ENCODE measurements at regions not wholly inside any gene's neighbourhood (a gene's known extent, or its start where the extent isn't known, plus 50 kb on each side); places are given as distances from the start of the nearest gene placed in this dataset.
A peak's percentile ranks its signal among the peaks of the same experiment; 100 is the strongest.

GRCh38 chr15:62887113-62887570, 155.4 kb upstream of the TPM1 start:
- H3K79me2 ChIP-seq (replicated peaks; ENCODE audit: insufficient read depth, low read length) = no peaks in the 10 kb centered on the region
- H3K36me3 ChIP-seq (ENCODE audit: insufficient read depth, low read length) = no peaks in the 10 kb centered on the region
- TF ChIP-seq POLR2AphosphoS5 (IDR thresholded peaks at IDR 0.05) (no peak), REST (IDR thresholded peaks at IDR 0.05; ENCODE audit: borderline replicate concordance) (peak; percentile 84), TAF1 (IDR thresholded peaks at IDR 0.05; ENCODE audit: low read depth) (no peak), EZH2 (IDR thresholded peaks at IDR 0.05; ENCODE audit: borderline replicate concordance, insufficient read depth, low read length, poor library complexity, severe bottlenecking) (no peak), EP300 (conservative IDR thresholded peaks at IDR 0.05; ENCODE audit: poor library complexity, severe bottlenecking) (no peak)
- H2AFZ ChIP-seq (ENCODE audit: low read depth, low read length) = peak overlapping the region; percentile 7
- peak overlapping the region; percentile 45 for H3K9ac ChIP-seq (ENCODE audit: low read length)
- no peaks in the 10 kb centered on the region for H3F3A ChIP-seq (ENCODE audit: insufficient read depth, low read length, poor library complexity, severe bottlenecking)
- H3K27me3 ChIP-seq (ENCODE audit: insufficient read depth, low read depth, low read length) = no peaks in the 10 kb centered on the region
- no peaks in the 10 kb centered on the region for H4K20me1 ChIP-seq (ENCODE audit: insufficient read depth)
- no peaks in the 10 kb centered on the region for H3K9me2 ChIP-seq (ENCODE audit: insufficient read depth, low read length)
- peak overlapping the region; percentile 61 for H3K27ac ChIP-seq (ENCODE audit: low read length)
- H3K4me2 ChIP-seq (ENCODE audit: low read length) = peak overlapping the region; percentile 12
- peak overlapping the region; percentile 11 for H3K4me3 ChIP-seq (ENCODE audit: low read length)
- H3K9me3 ChIP-seq (ENCODE audit: low read length) = no peaks in the 10 kb centered on the region

GRCh38 chr15:62888623-62889022, 153.9 kb upstream of the TPM1 start:
- no peaks in the 10 kb centered on the region for H3K79me2 ChIP-seq (replicated peaks; ENCODE audit: insufficient read depth, low read length)
- no peaks in the 10 kb centered on the region for H3K9me2 ChIP-seq (ENCODE audit: insufficient read depth, low read length)
- no peak overlapping the region for H3K9ac ChIP-seq (ENCODE audit: low read length)
- no peak overlapping the region for H3K27ac ChIP-seq (ENCODE audit: low read length)
- no peaks in the 10 kb centered on the region for H3K27me3 ChIP-seq (ENCODE audit: insufficient read depth, low read depth, low read length)
- no peaks in the 10 kb centered on the region for H4K20me1 ChIP-seq (ENCODE audit: insufficient read depth)
- H3K9me3 ChIP-seq (ENCODE audit: low read length) = no peaks in the 10 kb centered on the region
- no peak for TF ChIP-seq RAD21 (conservative IDR thresholded peaks at IDR 0.05)
- no peak for TF ChIP-seq REST (IDR thresholded peaks at IDR 0.05; ENCODE audit: borderline replicate concordance)
- TF ChIP-seq POLR2AphosphoS5 (IDR thresholded peaks at IDR 0.05) = no peak
- no peak for TF ChIP-seq SMC3 (conservative IDR thresholded peaks at IDR 0.05; ENCODE audit: poor library complexity)
- TF ChIP-seq, protein P1, sequence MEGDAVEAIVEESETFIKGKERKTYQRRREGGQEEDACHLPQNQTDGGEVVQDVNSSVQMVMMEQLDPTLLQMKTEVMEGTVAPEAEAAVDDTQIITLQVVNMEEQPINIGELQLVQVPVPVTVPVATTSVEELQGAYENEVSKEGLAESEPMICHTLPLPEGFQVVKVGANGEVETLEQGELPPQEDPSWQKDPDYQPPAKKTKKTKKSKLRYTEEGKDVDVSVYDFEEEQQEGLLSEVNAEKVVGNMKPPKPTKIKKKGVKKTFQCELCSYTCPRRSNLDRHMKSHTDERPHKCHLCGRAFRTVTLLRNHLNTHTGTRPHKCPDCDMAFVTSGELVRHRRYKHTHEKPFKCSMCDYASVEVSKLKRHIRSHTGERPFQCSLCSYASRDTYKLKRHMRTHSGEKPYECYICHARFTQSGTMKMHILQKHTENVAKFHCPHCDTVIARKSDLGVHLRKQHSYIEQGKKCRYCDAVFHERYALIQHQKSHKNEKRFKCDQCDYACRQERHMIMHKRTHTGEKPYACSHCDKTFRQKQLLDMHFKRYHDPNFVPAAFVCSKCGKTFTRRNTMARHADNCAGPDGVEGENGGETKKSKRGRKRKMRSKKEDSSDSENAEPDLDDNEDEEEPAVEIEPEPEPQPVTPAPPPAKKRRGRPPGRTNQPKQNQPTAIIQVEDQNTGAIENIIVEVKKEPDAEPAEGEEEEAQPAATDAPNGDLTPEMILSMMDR (IDR thresholded peaks at IDR 0.05; ENCODE audit: poor library complexity, severe bottlenecking) = no peak
- no peak for TF ChIP-seq MXI1 (conservative IDR thresholded peaks at IDR 0.05; ENCODE audit: poor library complexity, severe bottlenecking)
- TF ChIP-seq EP300 (conservative IDR thresholded peaks at IDR 0.05; ENCODE audit: poor library complexity, severe bottlenecking) = no peak
- no peak for TF ChIP-seq EZH2 (IDR thresholded peaks at IDR 0.05; ENCODE audit: borderline replicate concordance, insufficient read depth, low read length, poor library complexity, severe bottlenecking)
- TF ChIP-seq TAF1 (IDR thresholded peaks at IDR 0.05; ENCODE audit: low read depth) = no peak
- no peak overlapping the region for H3K4me3 ChIP-seq (ENCODE audit: low read length)
- H2AFZ ChIP-seq (ENCODE audit: low read depth, low read length) = no peak overlapping the region
- H3K36me3 ChIP-seq (ENCODE audit: insufficient read depth, low read length) = no peaks in the 10 kb centered on the region
- H3F3A ChIP-seq (ENCODE audit: insufficient read depth, low read length, poor library complexity, severe bottlenecking) = no peaks in the 10 kb centered on the region
- no peak overlapping the region for H3K4me2 ChIP-seq (ENCODE audit: low read length)
